GM18907 (cell line): ENCODE measurements at regions not wholly inside any gene's neighbourhood (a gene's known extent, or its start where the extent isn't known, plus 50 kb on each side); places are given as distances from the start of the nearest gene placed in this dataset.

Experiments used
- ATAC-seq: cut with Tn5 transposase; IDR thresholded peaks from one replicate; pipeline ENCODE4 v1.9.1; 2021; ENCODE audit warnings: mild to moderate bottlenecking, moderate library complexity; ENCODE audit not compliant: unreplicated experiment

- peak; percentile 51 for ATAC-seq
These were observed 91.7 kb upstream of the RMDN2 start for GRCh38 chr2:37833423-37833822.

- ATAC-seq = no peak
These were observed 88.8 kb upstream of the RMDN2 start for GRCh38 chr2:37836270-37836669.

- no peak for ATAC-seq
These were observed 88.4 kb upstream of the RMDN2 start for GRCh38 chr2:37836711-37837110.

- no peak for ATAC-seq
These were observed 87.3 kb upstream of the RMDN2 start for GRCh38 chr2:37837628-37838328.

GRCh38 chr2:37838541-37839167, 86.4 kb upstream of the RMDN2 start:
- ATAC-seq = no peak

- no peak for ATAC-seq
These were observed 85.1 kb upstream of the RMDN2 start for GRCh38 chr2:37839991-37840390.

GRCh38 chr2:37842732-37843440, 82.2 kb upstream of the RMDN2 start:
- ATAC-seq = no peak

- ATAC-seq = no peak
These were observed 81.5 kb upstream of the RMDN2 start for GRCh38 chr2:37843556-37843955.

GRCh38 chr2:37846207-37846606, 78.9 kb upstream of the RMDN2 start:
- no peak for ATAC-seq

GRCh38 chr2:37847792-37848191, 77.3 kb upstream of the RMDN2 start:
- no peak for ATAC-seq

GRCh38 chr2:37848451-37848850, 76.6 kb upstream of the RMDN2 start:
- no peak for ATAC-seq

GRCh38 chr2:37849911-37850310, 75.2 kb upstream of the RMDN2 start:
- ATAC-seq = no peak

GRCh38 chr2:37851428-37851827, 73.7 kb upstream of the RMDN2 start:
- ATAC-seq = peak; percentile 49

GRCh38 chr2:37851828-37852584, 73.1 kb upstream of the RMDN2 start:
- ATAC-seq = peak; percentile 79

GRCh38 chr2:37852585-37853014, 72.5 kb upstream of the RMDN2 start:
- ATAC-seq = no peak

GRCh38 chr2:37854676-37855282, 70.3 kb upstream of the RMDN2 start:
- ATAC-seq = no peak

GRCh38 chr2:37855283-37856041, 69.6 kb upstream of the RMDN2 start:
- ATAC-seq = no peak

- ATAC-seq = no peak
These were observed 68.9 kb upstream of the RMDN2 start for GRCh38 chr2:37856101-37856751.

GRCh38 chr2:37857575-37858399, 67.3 kb upstream of the RMDN2 start:
- ATAC-seq = no peak
